GM18858 (cell line): ENCODE measurements at regions not wholly inside any gene's neighbourhood (a gene's known extent, or its start where the extent isn't known, plus 50 kb on each side); places are given as distances from the start of the nearest gene placed in this dataset.
"Not testable (repeated sequence)": the region's sequence is repeated elsewhere in the genome, so short reads cannot be mapped to it uniquely, and the experiment has no call there.

Experiments
- ATAC-seq: cut with Tn5 transposase; IDR thresholded peaks from one replicate; pipeline ENCODE4 v1.9.1; 2021; ENCODE audit not compliant: unreplicated experiment

GRCh38 chr2:142585785-142586184 lies 291.7 kb upstream of the KYNU start:
- peak; percentile 84 for ATAC-seq

GRCh38 chr2:142582317-142582716 lies 295.1 kb upstream of the KYNU start:
- ATAC-seq, result no peak

GRCh38 chr2:142581491-142581890 lies 296.0 kb upstream of the KYNU start:
- ATAC-seq, result no peak

GRCh38 chr2:142580691-142581090 lies 296.8 kb upstream of the KYNU start:
- no peak for ATAC-seq

GRCh38 chr2:142575561-142575960 lies 301.9 kb upstream of the KYNU start:
- ATAC-seq, result no peak

GRCh38 chr2:142574388-142574787 lies 303.1 kb upstream of the KYNU start:
- ATAC-seq, result no peak

- no peak for ATAC-seq
These were observed 304.9 kb upstream of the KYNU start for GRCh38 chr2:142572346-142573132.

GRCh38 chr2:142571934-142572333 lies 305.5 kb upstream of the KYNU start:
- ATAC-seq, result no peak

- no peak for ATAC-seq
These were observed 314.6 kb upstream of the KYNU start for GRCh38 chr2:142562900-142563299.

GRCh38 chr2:142561656-142562055 lies 315.8 kb upstream of the KYNU start:
- no peak for ATAC-seq

GRCh38 chr2:142557391-142557790 lies 320.1 kb upstream of the KYNU start:
- ATAC-seq, result no peak

- not testable (repeated sequence) for ATAC-seq
These were observed 331.5 kb upstream of the KYNU start for GRCh38 chr2:142545999-142546398.

- no peak for ATAC-seq
These were observed 332.4 kb upstream of the KYNU start for GRCh38 chr2:142545036-142545435.

GRCh38 chr2:142544173-142544572 lies 333.3 kb upstream of the KYNU start:
- no peak for ATAC-seq

GRCh38 chr2:142542431-142542910 lies 335.0 kb upstream of the KYNU start:
- ATAC-seq, result no peak

- no peak for ATAC-seq
These were observed 340.5 kb upstream of the KYNU start for GRCh38 chr2:142536966-142537365.

- ATAC-seq, result no peak
These were observed 341.0 kb upstream of the KYNU start for GRCh38 chr2:142536492-142536891.

GRCh38 chr2:142535311-142535710 lies 342.2 kb upstream of the KYNU start:
- ATAC-seq, result no peak

- no peak for ATAC-seq
These were observed 344.3 kb upstream of the KYNU start for GRCh38 chr2:142533177-142533576.

GRCh38 chr2:142531377-142531776 lies 346.1 kb upstream of the KYNU start:
- no peak for ATAC-seq

- no peak for ATAC-seq
These were observed 351.7 kb upstream of the KYNU start for GRCh38 chr2:142525720-142526119.

- ATAC-seq, result no peak
These were observed 356.0 kb upstream of the KYNU start for GRCh38 chr2:142521492-142521891.

GRCh38 chr2:142515493-142515892 lies 362.0 kb upstream of the KYNU start:
- no peak for ATAC-seq
